Activated T-cell treated with anti-CD3 and anti-CD28 coated beads, Interleukin-2, amount 50 U/mL, for 72 hours (primary cell): ENCODE measurements at regions not wholly inside any gene's neighbourhood (a gene's known extent, or its start where the extent isn't known, plus 50 kb on each side); places are given as distances from the start of the nearest gene placed in this dataset.

ENCODE experiments used
- ATAC-seq, 2 donors: fragments of 150-1000 bp; cut with Tn5 transposase; replicated peaks in 1 of 2; 2 replicates each; pipeline ENCODE4 v1.10.0; 2021; ENCODE audit warnings: moderate library complexity in 2 of 2, mild to moderate bottlenecking in 1 of 2
- DNase-seq, 2 donors: peaks; one replicate each; pipeline ENCODE4 v3.0.0; 2021 to 2022; ENCODE audit warnings: mixed read lengths in 1 of 2
- H3K27ac Mint-ChIP-seq: one replicate; pipeline ENCODE4 v1.8.0; 2022; ENCODE audit warnings: mild to moderate bottlenecking, moderate library complexity, mixed read lengths
- H3K27me3 Mint-ChIP-seq: one replicate; pipeline ENCODE4 v1.8.0; 2022; ENCODE audit warnings: low read depth, mixed read lengths
- H3K36me3 Mint-ChIP-seq, 2 donors: one replicate each; pipeline ENCODE4 v1.8.0; 2022; ENCODE audit warnings: mixed read lengths in 2 of 2, mild to moderate bottlenecking in 1 of 2; ENCODE audit not compliant: insufficient read depth in 2 of 2
- H3K4me1 Mint-ChIP-seq: one replicate; pipeline ENCODE4 v1.8.0; 2022; ENCODE audit warnings: low read depth, mixed read lengths
- H3K4me3 Mint-ChIP-seq, 2 donors: one replicate each; pipeline ENCODE4 v1.8.0; 2022; ENCODE audit warnings: mild to moderate bottlenecking in 2 of 2, mixed read lengths in 2 of 2, moderate library complexity in 2 of 2
- H3K9me3 Mint-ChIP-seq, 2 donors: one replicate each; pipeline ENCODE4 v1.8.0; 2022; ENCODE audit warnings: mixed read lengths in 2 of 2

DNA sequence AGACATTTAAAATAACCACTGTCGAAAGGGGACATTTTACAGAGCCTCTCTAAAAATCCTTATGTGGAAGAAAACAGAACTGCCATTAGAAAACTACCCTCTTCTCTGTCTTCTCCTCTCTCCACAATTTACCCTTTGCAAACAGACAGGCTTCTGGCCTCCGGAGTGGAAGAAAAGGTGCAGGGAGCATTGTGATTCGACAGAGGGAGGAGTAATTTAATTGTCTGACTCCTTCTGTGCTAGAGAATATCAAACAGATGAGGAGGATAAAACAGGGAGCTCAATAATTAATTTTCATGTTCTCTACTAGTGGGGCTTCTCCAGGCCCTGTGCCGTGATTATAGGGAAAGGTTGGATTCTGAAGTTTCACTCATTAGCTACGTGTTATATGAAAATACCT is 615.5 kb upstream of the MKI67 start:
- H3K36me3 Mint-ChIP-seq, result no peaks in the 10 kb centered on the region
- no peaks in the 10 kb centered on the region for H3K4me1 Mint-ChIP-seq
- H3K27me3 Mint-ChIP-seq, result peaks cover 18% of the 10 kb centered on the region
- DNase-seq, result no peak
- H3K27ac Mint-ChIP-seq, result no peak overlapping the region
- ATAC-seq, result no peak
- no peak overlapping the region for H3K4me3 Mint-ChIP-seq
- no peaks in the 10 kb centered on the region for H3K9me3 Mint-ChIP-seq

- Mint-ChIP-seq H3K36me3 (no peaks in the 10 kb centered on the region), H3K4me1 (no peaks in the 10 kb centered on the region), H3K27me3 (peaks cover 18% of the 10 kb centered on the region), H3K9me3 (no peaks in the 10 kb centered on the region), H3K4me3 (no peak overlapping the region), H3K27ac (no peak overlapping the region)
- DNase-seq (no peak), ATAC-seq (no peak)
These were observed 617.9 kb upstream of the MKI67 start for GRCh38 chr10:128744092-128744491.

GRCh38 chr10:128744811-128745305 is 618.6 kb upstream of the MKI67 start:
- Mint-ChIP-seq H3K9me3 (no peaks in the 10 kb centered on the region), H3K4me1 (no peaks in the 10 kb centered on the region), H3K27ac (no peak overlapping the region), H3K36me3 (no peaks in the 10 kb centered on the region), H3K27me3 (peaks cover 18% of the 10 kb centered on the region), H3K4me3 (no peak overlapping the region)
- DNase-seq, result no peak
- ATAC-seq, result no peak

DNA sequence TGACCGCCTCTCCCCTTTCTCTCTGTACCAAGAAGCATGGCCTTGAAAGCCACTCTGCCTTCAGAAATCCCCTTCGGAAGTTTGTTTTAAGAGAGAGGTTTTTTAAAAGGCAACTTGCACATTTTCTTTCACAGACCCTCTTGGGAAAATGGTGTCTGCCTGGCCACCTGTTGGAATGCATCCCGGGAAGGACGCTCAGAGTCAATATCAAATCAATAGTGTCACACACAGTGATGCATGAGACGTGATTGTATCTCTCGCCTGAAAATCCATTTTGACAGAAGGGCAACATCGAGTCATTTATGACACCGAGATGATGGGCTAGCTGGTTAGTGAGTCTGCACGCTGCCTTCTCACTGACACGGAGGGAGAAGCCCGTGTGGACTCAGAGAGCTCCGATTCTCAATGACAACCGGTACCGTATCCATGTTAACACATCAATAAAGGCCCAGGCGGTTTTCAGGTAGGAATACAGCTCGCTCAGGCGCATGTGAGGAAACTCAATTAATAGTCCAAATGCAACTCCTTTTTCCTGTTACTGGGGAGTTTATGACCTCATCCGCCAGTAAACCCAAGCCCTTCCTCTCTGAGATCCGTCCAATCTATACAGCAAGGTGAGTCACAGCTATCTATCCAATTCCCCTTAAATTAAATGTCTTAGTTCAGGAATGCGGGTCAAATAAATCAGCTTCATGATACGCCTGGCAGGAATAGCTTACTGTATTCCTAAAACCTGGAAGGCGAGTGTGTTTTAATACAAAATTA is 621.5 kb upstream of the MKI67 start:
- ATAC-seq (no peak), DNase-seq (no peak)
- Mint-ChIP-seq H3K9me3 (no peaks in the 10 kb centered on the region), H3K36me3 (no peaks in the 10 kb centered on the region), H3K27ac (no peak overlapping the region), H3K4me1 (no peaks in the 10 kb centered on the region), H3K4me3 (no peak overlapping the region), H3K27me3 (peaks cover 5% of the 10 kb centered on the region)

GRCh38 chr10:128751284-128751683 is 625.1 kb upstream of the MKI67 start:
- H3K27ac Mint-ChIP-seq, result no peak overlapping the region
- no peak for ATAC-seq
- H3K36me3 Mint-ChIP-seq, result no peaks in the 10 kb centered on the region
- no peak for DNase-seq
- no peaks in the 10 kb centered on the region for H3K9me3 Mint-ChIP-seq
- no peaks in the 10 kb centered on the region for H3K4me1 Mint-ChIP-seq
- no peaks in the 10 kb centered on the region for H3K27me3 Mint-ChIP-seq
- no peak overlapping the region for H3K4me3 Mint-ChIP-seq

DNA sequence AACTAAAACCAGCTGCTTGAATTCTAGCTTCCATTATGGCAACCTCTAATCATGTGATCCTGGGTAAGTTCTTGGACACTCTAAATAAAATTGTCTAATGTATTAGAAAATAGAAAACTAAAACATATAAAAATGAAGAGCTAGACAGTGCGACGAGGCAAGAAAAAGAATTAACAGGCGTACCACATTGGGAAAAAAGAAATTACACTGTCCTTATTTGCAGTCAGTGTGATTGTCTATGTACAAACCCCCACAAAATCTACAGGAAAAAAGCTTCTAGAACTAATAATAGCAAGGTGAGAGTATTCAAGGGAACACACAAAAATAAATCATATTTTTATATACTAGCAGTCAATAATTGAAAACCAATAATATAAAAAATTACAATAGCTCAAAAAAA is 625.6 kb upstream of the MKI67 start:
- no peaks in the 10 kb centered on the region for H3K9me3 Mint-ChIP-seq
- H3K27ac Mint-ChIP-seq, result no peak overlapping the region
- H3K27me3 Mint-ChIP-seq, result no peaks in the 10 kb centered on the region
- DNase-seq, result no peak
- H3K4me1 Mint-ChIP-seq, result no peaks in the 10 kb centered on the region
- no peak overlapping the region for H3K4me3 Mint-ChIP-seq
- no peaks in the 10 kb centered on the region for H3K36me3 Mint-ChIP-seq
- ATAC-seq, result no peak

DNA sequence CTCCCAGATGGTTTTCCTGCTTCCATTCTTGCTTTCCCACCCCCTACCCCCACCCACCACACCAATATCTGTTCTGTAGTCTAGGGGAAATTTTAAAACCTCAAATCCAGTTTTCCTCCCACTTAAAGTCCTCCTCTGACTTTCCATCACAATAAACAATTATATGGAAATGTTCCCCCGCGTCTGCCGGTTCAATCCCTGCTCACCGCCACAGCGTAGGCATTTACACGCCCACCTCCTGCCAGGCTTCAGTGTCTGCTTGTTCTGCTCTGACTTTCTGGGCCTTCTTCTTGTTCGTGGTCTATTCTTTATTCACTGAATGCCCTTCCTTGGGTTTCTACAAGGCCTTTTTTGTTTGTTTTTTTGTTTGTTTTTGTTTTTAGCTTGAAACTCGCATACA is 633.0 kb upstream of the MKI67 start:
- H3K9me3 Mint-ChIP-seq, result no peaks in the 10 kb centered on the region
- H3K4me1 Mint-ChIP-seq, result no peaks in the 10 kb centered on the region
- no peak for ATAC-seq

GRCh38 chr10:128763588-128763987 is 637.4 kb upstream of the MKI67 start:
- Mint-ChIP-seq H3K4me1 (no peaks in the 10 kb centered on the region), H3K27ac (no peak overlapping the region), H3K4me3 (no peak overlapping the region), H3K9me3 (no peaks in the 10 kb centered on the region), H3K36me3 (no peaks in the 10 kb centered on the region), H3K27me3 (peaks cover 5% of the 10 kb centered on the region)
- no peak for ATAC-seq
- no peak for DNase-seq

More for the DNA sequence above, 633.0 kb upstream of the MKI67 start:
- Mint-ChIP-seq H3K4me3 (no peak overlapping the region), H3K36me3 (no peaks in the 10 kb centered on the region), H3K27ac (no peak overlapping the region), H3K27me3 (peaks cover 5% of the 10 kb centered on the region)
- no peak for DNase-seq

GRCh38 chr10:128764190-128764589 is 638.0 kb upstream of the MKI67 start:
- DNase-seq, result no peak
- H3K27me3 Mint-ChIP-seq, result peaks cover 5% of the 10 kb centered on the region
- no peaks in the 10 kb centered on the region for H3K36me3 Mint-ChIP-seq
- no peak for ATAC-seq
- H3K27ac Mint-ChIP-seq, result no peak overlapping the region
- no peak overlapping the region for H3K4me3 Mint-ChIP-seq
- H3K9me3 Mint-ChIP-seq, result no peaks in the 10 kb centered on the region
- H3K4me1 Mint-ChIP-seq, result no peaks in the 10 kb centered on the region

- Mint-ChIP-seq H3K4me3 (no peak overlapping the region), H3K27ac (no peak overlapping the region), H3K4me1 (no peaks in the 10 kb centered on the region), H3K9me3 (no peaks in the 10 kb centered on the region), H3K27me3 (no peaks in the 10 kb centered on the region), H3K36me3 (no peaks in the 10 kb centered on the region)
- DNase-seq (no peak), ATAC-seq (no peak)
These were observed 640.7 kb upstream of the MKI67 start for GRCh38 chr10:128766915-128767314.

- Mint-ChIP-seq H3K4me3 (no peak overlapping the region), H3K36me3 (no peaks in the 10 kb centered on the region), H3K4me1 (no peaks in the 10 kb centered on the region), H3K27ac (no peak overlapping the region), H3K27me3 (no peaks in the 10 kb centered on the region), H3K9me3 (no peaks in the 10 kb centered on the region)
- DNase-seq (no peak), ATAC-seq (no peak)
These were observed 648.8 kb upstream of the MKI67 start for GRCh38 chr10:128774979-128775378.

DNA sequence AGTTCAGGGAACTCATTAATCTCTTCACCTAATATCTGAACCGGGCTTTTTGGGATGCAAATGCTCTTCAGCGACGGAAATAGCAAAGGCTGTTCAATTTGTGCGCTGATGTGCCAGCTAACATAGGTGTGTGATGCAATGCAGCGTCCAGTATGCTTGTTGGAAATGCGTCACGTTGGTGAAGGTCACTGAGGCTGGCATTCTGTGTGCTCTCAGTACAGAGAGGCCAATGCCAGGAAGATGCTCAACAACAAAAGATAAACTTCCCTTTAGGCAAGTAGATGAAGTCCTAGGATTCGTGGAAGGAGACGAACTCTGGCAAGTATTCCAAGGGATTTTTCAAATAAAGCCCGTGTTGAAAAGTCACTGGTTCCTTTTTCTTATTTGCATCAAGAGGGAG is 649.5 kb upstream of the MKI67 start:
- Mint-ChIP-seq H3K27ac (no peak overlapping the region), H3K4me3 (no peak overlapping the region), H3K4me1 (no peaks in the 10 kb centered on the region), H3K27me3 (no peaks in the 10 kb centered on the region), H3K36me3 (no peaks in the 10 kb centered on the region), H3K9me3 (no peaks in the 10 kb centered on the region)
- no peak for ATAC-seq
- no peak for DNase-seq

- Mint-ChIP-seq H3K36me3 (no peaks in the 10 kb centered on the region), H3K27me3 (no peaks in the 10 kb centered on the region), H3K4me3 (no peak overlapping the region), H3K27ac (no peak overlapping the region), H3K9me3 (no peaks in the 10 kb centered on the region), H3K4me1 (no peaks in the 10 kb centered on the region)
- DNase-seq, result no peak
- ATAC-seq, result no peak
These were observed 650.5 kb upstream of the MKI67 start for GRCh38 chr10:128776673-128777252.

- ATAC-seq (no peak), DNase-seq (no peak)
- no peaks in the 10 kb centered on the region for H3K9me3 Mint-ChIP-seq
- no peaks in the 10 kb centered on the region for H3K4me1 Mint-ChIP-seq
- H3K4me3 Mint-ChIP-seq, result no peak overlapping the region
- no peaks in the 10 kb centered on the region for H3K36me3 Mint-ChIP-seq
- H3K27ac Mint-ChIP-seq, result no peak overlapping the region
- no peaks in the 10 kb centered on the region for H3K27me3 Mint-ChIP-seq
These were observed 651.1 kb upstream of the MKI67 start for GRCh38 chr10:128777342-128777741.
